GM18526 (cell line): ENCODE measurements at regions not wholly inside any gene's neighbourhood (a gene's known extent, or its start where the extent isn't known, plus 50 kb on each side); places are given as distances from the start of the nearest gene placed in this dataset.

ENCODE experiments used
- POLR2A ChIP-seq: IDR thresholded peaks from 3 replicates; pipeline ENCODE4 v1.6.1; 2011; ENCODE audit not compliant: insufficient read length; ENCODE audit errors: extremely low read depth

DNA sequence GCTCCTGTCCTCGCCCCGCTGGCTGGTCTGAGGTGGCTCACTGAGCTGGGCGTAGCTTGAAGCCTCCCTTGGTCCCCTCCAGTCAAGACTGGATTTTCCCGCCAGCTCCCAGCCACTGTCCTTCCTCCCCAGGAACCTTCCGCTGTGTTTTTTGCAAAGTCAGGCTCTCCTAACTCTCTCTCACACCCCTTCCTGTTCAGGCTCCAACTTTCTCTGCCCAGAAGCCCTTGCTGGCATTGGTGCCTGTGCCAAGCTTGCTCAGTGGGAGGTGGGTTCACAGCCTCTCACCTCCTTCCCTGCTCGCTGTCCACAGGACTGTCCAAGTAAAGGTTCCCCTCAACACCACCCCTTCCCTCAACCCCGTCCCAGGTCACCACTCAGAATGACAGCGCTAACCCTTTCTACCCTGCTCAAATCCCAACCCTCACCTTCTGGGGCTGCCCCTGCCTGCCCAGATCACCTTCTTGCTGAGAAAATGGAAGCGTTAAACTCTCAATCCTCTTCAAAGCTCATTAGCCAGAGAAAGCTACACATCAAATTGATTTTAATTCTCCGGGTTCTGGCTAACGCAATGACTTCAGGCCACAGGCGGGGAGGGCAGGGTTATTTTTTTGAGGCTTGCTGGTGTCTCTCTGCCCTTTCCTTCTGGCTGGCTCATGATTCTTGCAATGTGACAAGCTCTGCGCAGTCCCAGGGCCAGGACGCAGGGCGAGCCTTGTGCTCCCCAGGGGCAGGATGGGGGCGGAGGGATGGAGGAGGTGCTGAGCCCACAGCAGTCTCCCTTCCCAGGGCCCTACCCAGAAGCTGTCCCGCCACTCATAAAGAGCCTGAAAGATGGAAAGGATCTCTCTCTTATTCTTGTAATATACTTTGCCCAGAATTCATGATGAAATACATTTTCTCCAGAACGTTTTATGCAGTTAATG lies 357.2 kb upstream of the TNRC6C start:
- TF ChIP-seq POLR2A, result no peak

DNA sequence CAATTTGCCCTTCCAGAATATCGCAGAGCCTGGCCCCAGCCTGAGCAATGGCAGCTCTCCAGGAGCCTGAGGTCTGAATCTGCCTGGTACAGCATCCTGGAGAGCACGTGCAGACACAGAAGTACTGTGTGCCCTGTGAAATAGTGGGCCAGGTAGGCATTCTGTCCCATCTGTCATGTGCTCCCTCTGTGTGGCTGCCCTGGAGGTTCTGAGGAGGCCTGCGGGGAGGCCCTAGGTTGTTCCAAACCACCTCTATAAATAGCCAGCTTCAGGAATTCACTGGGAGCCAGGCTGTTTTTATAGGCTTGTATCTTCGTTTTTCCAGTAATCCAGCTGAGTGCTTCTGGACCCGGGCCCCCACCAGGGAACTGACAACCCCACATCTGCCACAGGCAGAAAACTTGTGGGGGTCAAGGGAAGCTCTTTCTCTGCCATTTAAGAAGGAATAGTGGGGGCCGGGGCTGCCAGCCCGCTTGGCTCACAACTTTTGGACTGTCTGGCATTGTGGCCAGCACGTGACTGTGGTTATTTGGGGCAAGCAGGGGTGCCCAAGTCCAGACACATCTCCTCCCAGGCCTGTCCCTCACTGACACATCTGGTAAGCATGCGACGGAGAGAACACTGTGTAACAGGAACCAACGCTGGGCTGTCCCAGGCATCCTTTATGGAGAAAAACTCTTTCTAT lies 356.3 kb upstream of the TNRC6C start:
- TF ChIP-seq POLR2A, result no peak

DNA sequence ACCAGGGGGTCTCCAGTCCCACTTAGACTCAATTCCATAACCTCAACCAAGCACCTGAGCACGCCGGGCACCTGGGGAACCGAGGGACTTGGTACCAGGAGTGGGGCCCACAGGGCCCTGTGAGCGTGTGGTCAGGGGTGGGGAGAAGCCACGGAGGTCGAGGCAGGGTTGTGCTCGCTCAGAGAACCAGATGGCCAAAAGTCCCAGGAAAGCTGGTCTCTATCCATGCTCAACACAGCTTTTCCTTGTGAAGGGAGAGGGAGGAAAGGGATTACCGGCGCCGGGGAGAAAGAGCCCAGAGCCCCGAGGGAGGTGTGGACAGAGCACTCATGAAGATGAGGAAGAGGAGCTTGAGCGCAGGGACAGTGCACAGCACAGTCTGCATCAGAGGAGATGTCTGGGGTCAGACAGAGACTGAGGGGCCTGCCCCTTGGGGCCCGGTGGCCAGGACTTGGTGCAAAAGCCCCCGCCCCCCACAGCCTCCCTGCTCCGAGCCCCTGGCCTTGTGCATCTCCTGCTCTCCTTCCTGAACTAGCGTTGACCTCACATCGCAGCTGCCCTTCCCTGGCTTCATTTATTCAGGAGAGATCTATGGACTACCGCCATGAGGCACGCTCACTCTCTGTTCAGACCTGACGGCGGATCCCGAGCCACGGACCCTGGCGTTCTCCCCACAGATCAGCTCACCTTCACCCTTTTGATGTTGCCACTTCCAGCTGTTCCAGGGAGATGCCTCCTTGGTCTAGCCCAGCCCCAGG lies 355.4 kb upstream of the TNRC6C start:
- TF ChIP-seq POLR2A, result no peak

DNA sequence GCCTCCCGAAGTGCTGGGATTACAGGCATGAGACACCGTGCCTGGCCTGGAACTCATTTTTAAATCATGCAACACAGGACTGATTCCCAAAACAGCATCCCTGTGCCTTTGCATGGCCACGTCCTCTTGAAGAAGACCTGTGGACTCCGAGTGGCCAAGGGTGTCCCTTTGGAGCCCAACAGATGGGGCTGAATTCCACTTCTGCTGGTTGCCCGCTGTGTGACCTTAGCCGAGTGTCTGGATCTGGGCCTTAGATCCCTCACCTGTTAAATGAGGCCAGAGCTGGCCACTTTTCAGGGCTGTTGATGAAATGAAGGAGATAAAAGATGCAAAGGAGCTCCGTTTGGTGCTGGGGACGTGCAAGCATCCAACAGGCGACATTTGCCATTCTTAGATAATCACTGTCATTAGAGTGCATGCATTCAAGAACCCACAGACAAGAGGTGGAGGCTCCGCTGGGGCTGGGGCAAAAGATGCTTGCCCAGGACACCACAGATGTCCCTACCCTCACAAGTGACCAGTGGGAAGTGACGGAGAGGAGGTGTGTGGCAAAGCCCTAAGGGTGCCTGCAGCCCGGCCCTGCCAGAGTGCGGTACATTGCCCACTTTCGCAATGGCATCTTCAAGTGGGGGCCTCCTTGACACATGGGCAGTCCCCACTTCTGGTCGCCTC lies 354.1 kb upstream of the TNRC6C start:
- TF ChIP-seq POLR2A, result no peak

DNA sequence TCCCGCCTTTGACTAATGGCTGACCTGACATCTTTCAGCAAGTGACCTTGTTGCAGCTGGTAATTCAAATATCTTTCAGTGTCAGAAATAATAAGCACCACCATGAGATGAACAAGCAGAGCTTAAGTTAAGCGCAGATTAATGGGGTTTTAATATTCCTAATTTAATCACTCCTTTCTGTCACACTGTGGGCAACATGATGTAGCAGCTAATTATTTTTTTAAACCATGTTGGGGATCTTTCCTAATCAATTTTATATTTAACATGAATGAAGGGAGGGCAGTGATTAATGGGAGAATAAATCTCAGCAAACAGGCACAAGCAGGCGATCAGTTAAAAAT lies 353.6 kb upstream of the TNRC6C start:
- TF ChIP-seq POLR2A, result no peak

DNA sequence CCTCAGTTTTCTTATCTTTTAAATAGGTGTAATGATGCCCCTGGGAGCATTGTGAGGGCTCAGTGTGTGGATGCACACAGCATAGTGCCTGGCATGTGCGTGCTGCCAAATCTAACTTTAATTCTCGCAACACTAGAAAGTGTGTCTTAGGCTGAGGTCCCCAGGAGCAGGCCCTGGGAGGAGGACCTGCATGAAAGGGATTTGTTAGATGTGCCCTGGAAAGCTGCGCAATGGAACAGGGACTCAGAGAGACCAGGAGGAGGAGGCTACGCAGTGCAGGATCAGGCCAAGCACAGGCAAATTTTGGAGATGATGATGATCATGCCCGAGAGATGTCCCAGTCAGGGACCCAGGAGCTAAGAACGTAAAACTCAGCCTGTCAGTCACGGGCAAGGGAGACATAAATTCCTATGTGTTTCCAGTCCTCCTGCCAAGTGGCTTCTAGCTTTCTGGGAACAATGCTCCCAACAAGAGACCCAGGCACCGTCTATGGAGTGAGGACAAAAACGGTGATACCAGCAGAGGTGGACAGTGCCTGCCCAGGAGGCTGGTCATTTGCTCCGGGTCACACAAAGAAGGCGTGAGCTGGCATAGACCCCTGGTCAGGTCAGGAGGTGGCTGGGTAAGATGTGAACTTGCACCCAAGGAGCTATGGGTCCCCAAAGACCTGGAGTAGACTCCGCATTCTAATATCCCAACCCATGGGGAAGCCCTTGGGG lies 352.2 kb upstream of the TNRC6C start:
- no peak for TF ChIP-seq POLR2A

DNA sequence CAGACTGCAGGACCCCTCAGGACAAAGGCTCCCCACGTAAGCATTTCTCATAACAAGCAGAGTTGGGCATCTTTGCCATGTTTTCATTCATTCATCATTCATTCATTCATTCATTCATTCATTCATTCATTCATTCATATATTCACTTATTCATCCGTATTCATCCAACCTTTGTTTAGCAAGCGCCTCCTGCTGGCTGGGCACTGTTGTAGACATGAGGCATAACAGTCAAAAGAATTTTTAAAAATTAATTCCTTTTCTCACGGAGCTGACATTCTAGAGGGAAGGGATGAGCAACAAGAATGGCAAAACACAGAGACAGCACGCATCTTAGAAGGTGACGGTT lies 351.7 kb upstream of the TNRC6C start:
- TF ChIP-seq POLR2A, result no peak

DNA sequence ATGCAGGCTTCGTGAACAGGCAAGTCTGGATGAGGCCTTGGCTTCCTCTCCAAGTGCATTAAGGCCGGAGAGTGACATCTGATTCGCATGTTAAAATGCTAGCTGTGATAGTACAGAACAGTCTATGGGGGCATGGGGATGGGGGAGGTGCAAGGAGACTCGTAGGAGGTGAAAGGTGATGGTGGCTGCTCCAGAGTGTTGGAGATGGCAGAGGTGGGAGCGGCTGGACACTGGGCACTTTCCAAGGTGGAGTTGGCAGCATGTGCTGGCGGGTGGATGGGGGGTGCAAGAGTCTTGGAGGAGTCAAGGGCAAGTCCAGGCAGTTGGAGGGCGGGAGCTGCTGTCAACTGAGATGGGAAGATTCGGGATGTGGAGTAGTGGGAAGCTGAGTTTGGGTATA lies 350.9 kb upstream of the TNRC6C start:
- no peak for TF ChIP-seq POLR2A

DNA sequence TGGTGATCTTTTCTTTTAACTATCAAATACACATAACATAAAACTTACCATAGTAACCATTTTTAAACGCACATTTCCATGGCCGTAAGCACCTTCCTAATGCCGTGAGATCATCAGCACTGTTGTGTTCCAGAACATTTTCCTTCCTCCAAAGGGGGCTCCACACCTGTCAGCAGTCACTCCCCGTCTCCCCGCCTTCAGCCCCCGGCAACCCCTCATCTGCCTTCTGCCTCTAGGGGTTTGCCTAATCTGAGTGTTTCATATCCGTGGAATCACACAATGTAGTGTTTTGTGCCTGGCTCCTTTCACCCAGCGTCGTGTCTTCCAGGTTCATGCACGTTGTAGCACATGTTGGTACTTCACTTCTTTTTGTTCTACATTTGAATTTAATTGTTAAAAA lies 350.1 kb upstream of the TNRC6C start:
- TF ChIP-seq POLR2A, result no peak

DNA sequence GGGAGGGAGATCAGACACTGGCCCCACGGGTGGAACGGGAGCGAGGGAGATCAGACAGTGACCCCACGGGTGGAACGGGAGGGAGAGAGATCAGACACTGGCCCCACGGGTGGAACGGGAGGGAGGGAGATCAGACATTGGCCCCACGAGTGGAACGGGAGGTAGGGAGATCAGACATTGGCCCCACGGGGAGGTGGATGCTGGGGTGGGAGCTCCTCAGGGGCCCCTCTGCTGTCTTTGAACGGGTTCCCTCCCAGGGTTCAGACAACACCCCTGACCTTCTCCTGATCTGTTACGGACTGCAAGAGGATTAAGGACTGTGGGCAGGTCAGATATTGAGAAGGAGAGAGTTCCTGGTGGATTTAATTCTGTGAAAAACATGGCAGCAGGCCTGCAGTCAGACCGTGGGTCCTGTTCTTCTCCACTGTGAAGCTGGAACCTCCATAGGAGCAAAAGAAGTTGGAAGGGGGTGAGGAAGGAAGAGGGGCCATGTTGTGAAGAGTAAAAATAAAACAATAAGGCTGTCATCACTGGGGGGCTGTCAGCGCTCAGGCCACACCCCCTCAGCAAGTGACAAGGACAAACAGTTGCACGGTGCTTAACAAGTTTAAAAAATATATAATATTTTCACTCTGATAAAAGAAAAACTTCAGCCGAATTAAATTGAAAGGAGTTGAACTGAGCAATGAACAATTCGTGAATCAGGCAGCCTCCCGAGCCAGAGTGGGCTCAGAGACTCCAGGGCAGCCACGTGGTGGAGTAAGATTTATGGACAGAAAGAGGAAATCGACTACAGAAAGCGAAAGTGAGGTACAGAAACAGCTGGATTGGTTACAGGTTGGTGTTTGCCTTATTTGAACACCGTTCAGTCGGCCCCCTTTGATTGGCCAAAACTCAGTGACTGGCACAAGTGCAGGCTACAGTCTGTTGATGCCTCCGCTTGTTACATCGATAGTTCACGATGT lies 348.7 kb upstream of the TNRC6C start:
- TF ChIP-seq POLR2A, result no peak

DNA sequence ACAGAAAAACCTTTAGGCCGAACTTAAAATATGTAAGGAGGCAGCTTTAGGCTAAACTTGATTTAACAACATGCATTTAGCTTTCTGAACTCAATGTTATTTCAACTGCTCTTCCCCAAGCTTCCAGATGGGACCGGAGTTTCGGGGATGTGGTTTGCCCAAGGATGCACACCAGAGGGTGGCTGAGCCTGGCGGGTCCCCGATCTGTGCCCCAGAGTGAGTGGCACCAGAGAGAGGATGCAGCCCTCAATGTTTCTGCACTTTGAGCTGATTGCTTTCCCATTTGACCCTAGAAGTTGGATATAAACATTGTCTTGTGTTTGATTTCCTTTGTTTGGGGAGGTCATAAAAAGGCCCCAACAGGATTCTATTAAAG lies 348.0 kb upstream of the TNRC6C start:
- TF ChIP-seq POLR2A, result no peak

DNA sequence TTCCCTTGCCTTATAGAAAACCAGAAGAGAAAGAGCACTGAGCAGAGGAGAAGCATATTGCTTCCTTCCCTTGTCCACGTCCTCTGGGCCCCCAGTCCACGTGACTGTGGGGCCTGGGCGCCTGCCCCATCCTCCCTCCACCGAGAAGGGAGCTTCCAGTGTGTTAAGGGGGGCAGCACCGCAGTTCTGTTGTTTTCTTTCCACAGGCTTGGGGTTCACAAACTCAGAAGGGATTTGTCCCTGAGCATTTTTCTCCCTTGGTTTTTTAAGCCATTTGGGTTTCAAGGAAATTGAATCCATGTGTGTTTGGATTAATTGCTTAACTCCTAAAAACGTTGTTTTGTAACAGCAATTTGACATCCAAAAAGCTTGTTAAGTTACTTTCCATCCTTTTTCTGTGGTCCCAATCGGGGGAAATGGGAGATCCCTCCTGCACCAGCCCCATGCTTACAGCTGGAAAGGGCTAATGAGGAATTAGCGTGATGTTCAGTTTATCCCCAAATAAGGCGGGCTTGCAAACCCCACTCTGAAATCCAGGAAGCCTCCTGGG lies 347.5 kb upstream of the TNRC6C start:
- no peak for TF ChIP-seq POLR2A

DNA sequence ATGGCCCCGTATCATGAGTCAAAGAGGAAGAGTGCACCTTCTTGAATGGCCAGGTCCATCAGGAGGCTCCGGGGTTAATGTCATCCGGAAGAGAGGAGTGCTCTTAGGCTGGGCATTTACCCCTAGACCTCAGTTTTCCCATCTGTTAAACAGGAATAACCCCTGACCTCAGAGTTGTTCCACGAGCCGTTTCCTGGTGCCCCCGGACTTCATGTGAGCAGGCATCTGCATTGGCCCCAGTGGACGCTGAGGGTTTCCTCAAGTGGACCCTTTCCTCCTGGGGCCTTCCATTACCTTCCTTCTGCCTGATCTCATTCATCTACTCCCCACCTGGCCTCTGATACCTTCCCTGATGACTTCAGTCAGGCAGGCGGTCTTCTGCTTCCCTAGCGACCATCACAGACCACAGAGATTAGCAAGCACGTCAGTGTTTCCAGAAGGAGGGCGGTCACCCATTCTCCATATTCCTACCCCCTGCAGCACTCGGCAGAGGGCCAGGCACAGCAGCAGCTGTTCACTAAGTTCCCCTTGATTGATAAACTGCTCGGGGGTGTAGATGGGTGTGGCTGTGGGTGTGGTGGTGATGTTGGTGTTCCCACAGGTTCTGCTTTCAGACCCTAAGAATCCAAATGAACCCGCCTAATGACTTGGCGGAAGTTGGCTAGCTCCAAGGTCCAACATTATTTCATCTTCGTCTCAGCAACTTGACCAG lies 346.6 kb upstream of the TNRC6C start:
- TF ChIP-seq POLR2A, result no peak
